ENCODE measurements at regions not wholly inside any gene's neighbourhood (a gene's known extent, or its start where the extent isn't known, plus 50 kb on each side); places are given as distances from the start of the nearest gene placed in this dataset.
A peak's percentile ranks its signal among the peaks of the same experiment; 100 is the strongest.

DNA sequence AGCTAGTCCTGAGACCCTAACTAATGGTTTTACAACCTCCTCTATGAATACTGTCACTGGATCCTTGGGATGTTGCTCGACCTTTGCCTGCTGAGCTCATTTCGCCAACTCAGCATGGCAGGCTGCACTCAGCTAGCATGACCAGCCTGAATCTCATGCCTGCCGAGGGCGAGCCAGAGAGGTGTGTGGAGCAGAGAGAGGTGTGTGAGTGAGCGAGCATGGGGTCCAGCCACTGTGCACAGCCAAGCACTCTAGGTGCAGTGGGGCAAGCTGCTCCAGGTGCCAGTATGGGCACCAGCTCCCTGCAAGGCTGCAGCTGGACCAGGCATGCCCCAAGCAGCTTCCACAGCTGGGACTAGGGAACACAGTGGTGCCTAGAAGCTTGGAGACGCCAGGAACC, 410.9 kb downstream of the PCDH10 start:
- H3K9me3 ChIP-seq (ENCODE audit: insufficient read depth, low read depth, low read length) = no peaks in the 10 kb centered on the region
- Mint-ChIP-seq H3K36me3 (ENCODE audit: low read depth, unreplicated experiment) (no peaks in the 10 kb centered on the region), H3K4me1 (ENCODE audit: low read depth, unreplicated experiment) (no peaks in the 10 kb centered on the region), H3K4me3 (ENCODE audit: unreplicated experiment) (no peak overlapping the region), H3K27ac (ENCODE audit: unreplicated experiment) (no peak overlapping the region), H3K27me3 (ENCODE audit: low read depth, unreplicated experiment) (no peaks in the 10 kb centered on the region), H3K9me3 (ENCODE audit: unreplicated experiment) (no peaks in the 10 kb centered on the region)
- no peak overlapping the region for H3K4me3 ChIP-seq (ENCODE audit: insufficient read depth, low read depth, low read length)
- no peaks in the 10 kb centered on the region for H3K79me2 ChIP-seq (ENCODE audit: insufficient read depth, low read length)
- no peak overlapping the region for H3K9ac ChIP-seq (ENCODE audit: low read length)
- no peak for FAIRE-seq
- H3K36me3 ChIP-seq (ENCODE audit: insufficient read depth, low read length) = no peaks in the 10 kb centered on the region
- TF ChIP-seq EZH2 (IDR thresholded peaks at IDR 0.05; ENCODE audit: insufficient read depth, low read length) = no peak
- TF ChIP-seq, protein P1, sequence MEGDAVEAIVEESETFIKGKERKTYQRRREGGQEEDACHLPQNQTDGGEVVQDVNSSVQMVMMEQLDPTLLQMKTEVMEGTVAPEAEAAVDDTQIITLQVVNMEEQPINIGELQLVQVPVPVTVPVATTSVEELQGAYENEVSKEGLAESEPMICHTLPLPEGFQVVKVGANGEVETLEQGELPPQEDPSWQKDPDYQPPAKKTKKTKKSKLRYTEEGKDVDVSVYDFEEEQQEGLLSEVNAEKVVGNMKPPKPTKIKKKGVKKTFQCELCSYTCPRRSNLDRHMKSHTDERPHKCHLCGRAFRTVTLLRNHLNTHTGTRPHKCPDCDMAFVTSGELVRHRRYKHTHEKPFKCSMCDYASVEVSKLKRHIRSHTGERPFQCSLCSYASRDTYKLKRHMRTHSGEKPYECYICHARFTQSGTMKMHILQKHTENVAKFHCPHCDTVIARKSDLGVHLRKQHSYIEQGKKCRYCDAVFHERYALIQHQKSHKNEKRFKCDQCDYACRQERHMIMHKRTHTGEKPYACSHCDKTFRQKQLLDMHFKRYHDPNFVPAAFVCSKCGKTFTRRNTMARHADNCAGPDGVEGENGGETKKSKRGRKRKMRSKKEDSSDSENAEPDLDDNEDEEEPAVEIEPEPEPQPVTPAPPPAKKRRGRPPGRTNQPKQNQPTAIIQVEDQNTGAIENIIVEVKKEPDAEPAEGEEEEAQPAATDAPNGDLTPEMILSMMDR (IDR thresholded peaks at IDR 0.05; ENCODE audit: insufficient read depth, low read depth, low read length) = no peak
- peak overlapping the region; percentile 4 for H2AFZ ChIP-seq (ENCODE audit: low read depth, low read length)
- no peak for DNase-seq (ENCODE audit: low read depth)
- no peaks in the 10 kb centered on the region for H3K4me1 ChIP-seq (ENCODE audit: insufficient read depth, low read length)
- no peak overlapping the region for H3K4me2 ChIP-seq (ENCODE audit: low read length)
- H3K27ac ChIP-seq (ENCODE audit: low read depth, low read length) = no peak overlapping the region
- H4K20me1 ChIP-seq (ENCODE audit: insufficient read depth, low read length) = no peaks in the 10 kb centered on the region
- no peaks in the 10 kb centered on the region for H3K27me3 ChIP-seq (ENCODE audit: insufficient read depth, low read length)

GRCh38 chr4:133555671-133556070, 406.6 kb downstream of the PCDH10 start:
- no peak for FAIRE-seq
- no peak overlapping the region for H3K9ac ChIP-seq (ENCODE audit: low read length)

GRCh38 chr4:133550436-133550835, 401.3 kb downstream of the PCDH10 start:
- no peak for DNase-seq (ENCODE audit: low read depth)
- Histone ChIP-seq H3K79me2 (ENCODE audit: insufficient read depth, low read length) (no peaks in the 10 kb centered on the region), H3K27me3 (ENCODE audit: insufficient read depth, low read length) (no peaks in the 10 kb centered on the region), H3K4me3 (ENCODE audit: insufficient read depth, low read depth, low read length) (no peak overlapping the region), H4K20me1 (ENCODE audit: insufficient read depth, low read length) (no peaks in the 10 kb centered on the region), H3K4me1 (ENCODE audit: insufficient read depth, low read length) (no peaks in the 10 kb centered on the region), H3K9ac (ENCODE audit: low read length) (no peak overlapping the region), H3K4me2 (ENCODE audit: low read length) (no peak overlapping the region), H3K9me3 (ENCODE audit: insufficient read depth, low read depth, low read length) (no peaks in the 10 kb centered on the region), H3K27ac (ENCODE audit: low read depth, low read length) (no peak overlapping the region), H2AFZ (ENCODE audit: low read depth, low read length) (no peak overlapping the region), H3K36me3 (ENCODE audit: insufficient read depth, low read length) (no peaks in the 10 kb centered on the region)
- Mint-ChIP-seq H3K27ac (ENCODE audit: unreplicated experiment) (no peak overlapping the region), H3K27me3 (ENCODE audit: low read depth, unreplicated experiment) (no peaks in the 10 kb centered on the region), H3K4me3 (ENCODE audit: unreplicated experiment) (no peak overlapping the region), H3K9me3 (ENCODE audit: unreplicated experiment) (no peaks in the 10 kb centered on the region), H3K36me3 (ENCODE audit: low read depth, unreplicated experiment) (no peaks in the 10 kb centered on the region), H3K4me1 (ENCODE audit: low read depth, unreplicated experiment) (no peaks in the 10 kb centered on the region)
- TF ChIP-seq EZH2 (IDR thresholded peaks at IDR 0.05; ENCODE audit: insufficient read depth, low read length) = no peak
- TF ChIP-seq, protein P1 (IDR thresholded peaks at IDR 0.05; ENCODE audit: insufficient read depth, low read depth, low read length) = no peak
- FAIRE-seq = no peak

More at GRCh38 chr4:133555671-133556070, 406.6 kb downstream of the PCDH10 start:
- peak; percentile 81 for DNase-seq (ENCODE audit: low read depth)
- no peak overlapping the region for H3K27ac ChIP-seq (ENCODE audit: low read depth, low read length)
- H3K36me3 ChIP-seq (ENCODE audit: insufficient read depth, low read length) = no peaks in the 10 kb centered on the region
- H3K4me1 ChIP-seq (ENCODE audit: insufficient read depth, low read length) = no peaks in the 10 kb centered on the region
- H3K79me2 ChIP-seq (ENCODE audit: insufficient read depth, low read length) = no peaks in the 10 kb centered on the region
- no peak overlapping the region for H2AFZ ChIP-seq (ENCODE audit: low read depth, low read length)
- Mint-ChIP-seq H3K36me3 (ENCODE audit: low read depth, unreplicated experiment) (no peaks in the 10 kb centered on the region), H3K9me3 (ENCODE audit: unreplicated experiment) (no peaks in the 10 kb centered on the region), H3K4me1 (ENCODE audit: low read depth, unreplicated experiment) (no peaks in the 10 kb centered on the region), H3K27ac (ENCODE audit: unreplicated experiment) (no peak overlapping the region), H3K4me3 (ENCODE audit: unreplicated experiment) (no peak overlapping the region), H3K27me3 (ENCODE audit: low read depth, unreplicated experiment) (no peaks in the 10 kb centered on the region)
- TF ChIP-seq, protein P1 (IDR thresholded peaks at IDR 0.05; ENCODE audit: insufficient read depth, low read depth, low read length) = no peak
- TF ChIP-seq EZH2 (IDR thresholded peaks at IDR 0.05; ENCODE audit: insufficient read depth, low read length) = no peak
- H3K27me3 ChIP-seq (ENCODE audit: insufficient read depth, low read length) = no peaks in the 10 kb centered on the region
- H3K9me3 ChIP-seq (ENCODE audit: insufficient read depth, low read depth, low read length) = no peaks in the 10 kb centered on the region
- no peak overlapping the region for H3K4me3 ChIP-seq (ENCODE audit: insufficient read depth, low read depth, low read length)
- no peaks in the 10 kb centered on the region for H4K20me1 ChIP-seq (ENCODE audit: insufficient read depth, low read length)
- H3K4me2 ChIP-seq (ENCODE audit: low read length) = no peak overlapping the region
